Natural killer cell (primary cell): ENCODE measurements at regions not wholly inside any gene's neighbourhood (a gene's known extent, or its start where the extent isn't known, plus 50 kb on each side); places are given as distances from the start of the nearest gene placed in this dataset.

ENCODE experiments used
- ATAC-seq, 3 donors: fragments of 150-1000 bp in 2 of 3; fragments of 200-7000 bp in 1 of 3; cut with Tn5 transposase; 1 replicate in 1 of 3; 2 replicates in 2 of 3; pipeline ENCODE4 v1.10.0; 2021; ENCODE audit warnings: mild to moderate bottlenecking in 2 of 3, moderate library complexity in 2 of 3
- DNase-seq, 2 donors: peaks; one replicate each; pipeline versions ENCODE4 v3.0.0 to v3.0.0-alpha.2; 2013 to 2021; ENCODE audit warnings: mixed read lengths in 1 of 2
- H3K27ac ChIP-seq: one replicate; pipeline ENCODE4 v1.5.1; 2013; ENCODE audit warnings: mild to moderate bottlenecking, low read length
- H3K27me3 ChIP-seq: one replicate; pipeline ENCODE4 v1.6.1; 2013; ENCODE audit warnings: low read length; ENCODE audit not compliant: control insufficient read depth, insufficient read depth
- H3K36me3 ChIP-seq: one replicate; pipeline ENCODE4 v1.6.1; 2013; ENCODE audit warnings: low read length; ENCODE audit not compliant: control insufficient read depth, insufficient read depth
- H3K4me1 ChIP-seq: one replicate; pipeline ENCODE4 v1.6.1; 2013; ENCODE audit warnings: low read length; ENCODE audit not compliant: control insufficient read depth, insufficient read depth
- H3K4me3 ChIP-seq: one replicate; pipeline ENCODE4 v1.5.1; 2013; ENCODE audit warnings: low read length
- H3K9me3 ChIP-seq: one replicate; pipeline ENCODE4 v1.6.1; 2013; ENCODE audit warnings: low read length; ENCODE audit not compliant: control insufficient read depth, insufficient read depth
- H3K27ac Mint-ChIP-seq, 2 donors: one replicate each; pipeline ENCODE4 v1.8.0; 2022; ENCODE audit warnings: mild to moderate bottlenecking in 2 of 2, mixed read lengths in 2 of 2, moderate library complexity in 1 of 2
- H3K27me3 Mint-ChIP-seq, 2 donors: one replicate each; pipeline ENCODE4 v1.8.0; 2022; ENCODE audit warnings: low read depth in 2 of 2, mixed read lengths in 2 of 2
- H3K36me3 Mint-ChIP-seq: one replicate; pipeline ENCODE4 v1.8.0; 2022; ENCODE audit warnings: mixed read lengths
- H3K4me1 Mint-ChIP-seq, 2 donors: one replicate each; pipeline ENCODE4 v1.8.0; 2022; ENCODE audit warnings: mixed read lengths in 2 of 2
- H3K4me3 Mint-ChIP-seq: one replicate; pipeline ENCODE4 v1.8.0; 2022; ENCODE audit warnings: mild to moderate bottlenecking, moderate library complexity, mixed read lengths
- H3K9me3 Mint-ChIP-seq, 2 donors: one replicate each; pipeline ENCODE4 v1.8.0; 2022; ENCODE audit warnings: mixed read lengths in 2 of 2
- CTCF ChIP-seq: fragments of 200-600 bp; IDR thresholded peaks from one replicate; pipeline ENCODE4 v1.8.0; 2022; ENCODE audit warnings: antibody characterized with exemption
- WGBS: methylation state at CpG from one replicate; pipeline ENCODE4 v1.1.7; 2013; ENCODE audit warnings: missing lambda C conversion rate; ENCODE audit not compliant: insufficient coverage; 5-methylcytosine and 5-hydroxymethylcytosine counted together
- intact Hi-C: fragments of 100-400 bp; cut with micrococcal nuclease; formaldehyde crosslinking; loops from one replicate; pipeline ENCODE4 v1.14.2; 2022

- DNase-seq (no peak), ATAC-seq (no peak)
- Histone ChIP-seq H3K4me3 (no peak overlapping the region), H3K36me3 (no peaks in the 10 kb centered on the region), H3K9me3 (no peaks in the 10 kb centered on the region), H3K4me1 (no peaks in the 10 kb centered on the region), H3K27me3 (no peaks in the 10 kb centered on the region), H3K27ac (no peak overlapping the region)
- Mint-ChIP-seq H3K9me3 (no peaks in the 10 kb centered on the region), H3K27ac (no peak overlapping the region), H3K27me3 (peaks cover 10 to 13% of the 10 kb centered on the region in 2 donors), H3K36me3 (no peaks in the 10 kb centered on the region), H3K4me1 (no peaks in the 10 kb centered on the region), H3K4me3 (no peak overlapping the region)
- no peak for TF ChIP-seq CTCF
- WGBS, result 79% methylated on average over 9 of the region's 10 CpGs
- intact Hi-C loops, result no loop called here
These were observed 78.5 kb upstream of the DLG1 start for GRCh38 chr3:197376735-197377555.

GRCh38 chr3:197376020-197376419, 77.6 kb upstream of the DLG1 start:
- 90% methylated on average over 4 of the region's 4 CpGs for WGBS
- Mint-ChIP-seq H3K9me3 (no peaks in the 10 kb centered on the region), H3K36me3 (no peaks in the 10 kb centered on the region), H3K27me3 (peaks cover 10 to 15% of the 10 kb centered on the region in 2 donors), H3K27ac (no peak overlapping the region), H3K4me3 (no peak overlapping the region), H3K4me1 (no peaks in the 10 kb centered on the region)
- no peak for DNase-seq
- Histone ChIP-seq H3K27me3 (no peaks in the 10 kb centered on the region), H3K27ac (no peak overlapping the region), H3K4me1 (no peaks in the 10 kb centered on the region), H3K36me3 (no peaks in the 10 kb centered on the region), H3K9me3 (no peaks in the 10 kb centered on the region), H3K4me3 (no peak overlapping the region)
- no peak for ATAC-seq
- intact Hi-C loops, result no loop called here
- no peak for TF ChIP-seq CTCF

GRCh38 chr3:197375001-197375441, 76.6 kb upstream of the DLG1 start:
- WGBS, result 95% methylated on average over 8 of the region's 11 CpGs
- peaks cover 10 to 15% of the 10 kb centered on the region in 2 donors for H3K27me3 Mint-ChIP-seq
- H3K4me1 Mint-ChIP-seq, result no peaks in the 10 kb centered on the region
- ATAC-seq (no peak), DNase-seq (no peak)
- no peaks in the 10 kb centered on the region for H3K36me3 ChIP-seq
- intact Hi-C loops, result no loop called here
- H3K9me3 Mint-ChIP-seq, result no peaks in the 10 kb centered on the region
- H3K27ac ChIP-seq, result no peak overlapping the region
- no peaks in the 10 kb centered on the region for H3K9me3 ChIP-seq
- no peak overlapping the region for H3K27ac Mint-ChIP-seq
- TF ChIP-seq CTCF, result no peak
- no peaks in the 10 kb centered on the region for H3K4me1 ChIP-seq
- no peak overlapping the region for H3K4me3 ChIP-seq
- no peaks in the 10 kb centered on the region for H3K36me3 Mint-ChIP-seq
- H3K27me3 ChIP-seq, result no peaks in the 10 kb centered on the region
- H3K4me3 Mint-ChIP-seq, result no peak overlapping the region

GRCh38 chr3:197373096-197373495, 74.7 kb upstream of the DLG1 start:
- no peak for DNase-seq
- Histone ChIP-seq H3K36me3 (no peaks in the 10 kb centered on the region), H3K27me3 (no peaks in the 10 kb centered on the region), H3K4me3 (no peak overlapping the region), H3K27ac (no peak overlapping the region), H3K9me3 (no peaks in the 10 kb centered on the region), H3K4me1 (no peaks in the 10 kb centered on the region)
- no peaks in the 10 kb centered on the region for H3K36me3 Mint-ChIP-seq
- WGBS, result 89% methylated on average over 8 of the region's 8 CpGs
- H3K27me3 Mint-ChIP-seq, result peaks cover 8 to 13% of the 10 kb centered on the region in 2 donors
- no peak for TF ChIP-seq CTCF
- H3K27ac Mint-ChIP-seq, result no peak overlapping the region
- H3K9me3 Mint-ChIP-seq, result no peaks in the 10 kb centered on the region
- no peaks in the 10 kb centered on the region for H3K4me1 Mint-ChIP-seq
- ATAC-seq, result no peak
- H3K4me3 Mint-ChIP-seq, result no peak overlapping the region
- intact Hi-C loops, result no loop called here
